GM18508 (cell line): ENCODE measurements at regions not wholly inside any gene's neighbourhood (a gene's known extent, or its start where the extent isn't known, plus 50 kb on each side); places are given as distances from the start of the nearest gene placed in this dataset.

Experiments
- ATAC-seq: cut with Tn5 transposase; IDR thresholded peaks from one replicate; pipeline ENCODE4 v1.9.1; 2021; ENCODE audit warnings: moderate number of reproducible peaks; ENCODE audit not compliant: insufficient read depth, unreplicated experiment

- peak; percentile 68 for ATAC-seq
Measured at GRCh38 chr7:47647181-47647917, 65.4 kb upstream of the TNS3 start.

GRCh38 chr7:47643716-47644400, 61.9 kb upstream of the TNS3 start:
- no peak for ATAC-seq

- no peak for ATAC-seq
Measured at GRCh38 chr7:47640265-47640664, 58.4 kb upstream of the TNS3 start.

- no peak for ATAC-seq
Measured at GRCh38 chr7:47639495-47640110, 57.7 kb upstream of the TNS3 start.

- no peak for ATAC-seq
Measured at GRCh38 chr7:47638679-47639315, 56.9 kb upstream of the TNS3 start.

- ATAC-seq, result no peak
Measured at GRCh38 chr7:47636433-47637175, 54.7 kb upstream of the TNS3 start.

GRCh38 chr7:47636081-47636432, 54.1 kb upstream of the TNS3 start:
- no peak for ATAC-seq

GRCh38 chr7:47635091-47636080, 53.5 kb upstream of the TNS3 start:
- no peak for ATAC-seq

GRCh38 chr7:47634273-47634672, 52.4 kb upstream of the TNS3 start:
- no peak for ATAC-seq

- no peak for ATAC-seq
Measured at GRCh38 chr7:47633134-47633533, 51.2 kb upstream of the TNS3 start.
